GM19467 (cell line): ENCODE measurements at regions not wholly inside any gene's neighbourhood (a gene's known extent, or its start where the extent isn't known, plus 50 kb on each side); places are given as distances from the start of the nearest gene placed in this dataset.

Experiments used
- ATAC-seq: cut with Tn5 transposase; IDR thresholded peaks from one replicate; pipeline ENCODE4 v1.9.1; 2021; ENCODE audit warnings: mild to moderate bottlenecking, moderate library complexity; ENCODE audit not compliant: unreplicated experiment

DNA sequence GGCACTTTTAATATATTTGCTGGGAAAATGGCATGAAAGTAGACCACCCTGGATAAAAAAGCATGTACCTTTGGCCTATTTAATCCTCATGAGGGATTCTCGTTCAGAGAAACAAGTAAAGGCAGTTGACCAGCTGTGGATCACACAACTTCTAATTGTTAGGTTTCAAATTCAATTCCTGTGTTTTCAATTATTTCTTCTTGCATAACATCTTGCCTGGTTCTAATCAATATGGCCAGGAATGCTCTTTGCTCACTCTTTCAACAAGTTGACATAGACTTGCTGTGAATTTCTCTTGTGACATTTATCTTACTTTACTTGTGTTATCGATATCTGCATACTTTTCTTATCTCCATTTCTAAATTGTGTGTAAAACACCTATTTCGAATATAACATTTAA, 211.8 kb downstream of the SLC7A11 start:
- ATAC-seq, result no peak

DNA sequence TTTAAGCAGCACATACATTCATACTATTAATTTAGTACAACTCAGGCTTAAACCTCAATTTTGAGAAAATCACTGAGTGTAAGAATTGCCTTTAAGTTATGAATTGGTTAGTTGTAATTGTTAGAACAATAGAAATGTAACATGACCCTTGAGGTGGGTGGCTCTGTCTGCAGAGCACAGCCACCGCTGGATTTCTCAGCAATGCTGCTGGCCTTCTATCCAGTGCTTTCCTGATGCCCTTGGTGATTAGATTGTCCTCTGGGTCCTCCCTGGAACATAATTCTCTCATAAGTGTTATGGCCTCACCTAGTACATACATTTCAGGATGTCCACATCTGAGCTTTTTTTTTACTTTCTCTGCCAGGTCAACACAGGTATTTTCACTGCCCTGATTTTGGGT, 213.2 kb downstream of the SLC7A11 start:
- ATAC-seq, result no peak

DNA sequence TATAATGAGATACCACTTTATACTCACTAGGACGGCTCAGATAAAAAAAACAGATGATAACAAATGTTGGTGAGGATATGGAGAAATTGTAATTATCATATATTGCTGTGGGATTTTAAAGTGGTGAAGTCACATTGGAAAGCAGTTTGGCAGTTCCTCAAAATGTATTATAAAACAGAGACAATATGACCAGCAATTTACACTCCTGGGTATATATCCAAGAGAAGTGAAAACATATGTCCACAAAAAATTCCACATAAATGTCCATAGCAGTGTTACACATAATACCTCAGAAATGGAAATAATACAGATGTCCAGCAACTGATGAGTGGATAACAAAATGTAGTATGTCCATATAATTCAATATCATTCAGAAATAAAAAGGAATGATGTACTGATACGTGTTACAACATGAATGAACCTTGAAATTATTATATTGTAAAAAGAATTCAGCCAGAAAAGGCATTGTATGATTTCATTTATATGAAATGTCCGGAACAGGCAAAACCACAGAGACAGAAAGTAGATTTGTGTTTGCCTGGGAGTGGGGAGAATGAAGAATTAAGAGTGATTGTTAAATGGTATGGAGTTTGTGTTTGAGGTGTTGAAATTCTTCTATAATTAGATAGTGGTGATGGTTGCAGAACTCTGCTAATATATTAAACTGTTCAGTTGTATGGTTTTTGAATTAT, 220.9 kb downstream of the SLC7A11 start:
- ATAC-seq, result no peak

DNA sequence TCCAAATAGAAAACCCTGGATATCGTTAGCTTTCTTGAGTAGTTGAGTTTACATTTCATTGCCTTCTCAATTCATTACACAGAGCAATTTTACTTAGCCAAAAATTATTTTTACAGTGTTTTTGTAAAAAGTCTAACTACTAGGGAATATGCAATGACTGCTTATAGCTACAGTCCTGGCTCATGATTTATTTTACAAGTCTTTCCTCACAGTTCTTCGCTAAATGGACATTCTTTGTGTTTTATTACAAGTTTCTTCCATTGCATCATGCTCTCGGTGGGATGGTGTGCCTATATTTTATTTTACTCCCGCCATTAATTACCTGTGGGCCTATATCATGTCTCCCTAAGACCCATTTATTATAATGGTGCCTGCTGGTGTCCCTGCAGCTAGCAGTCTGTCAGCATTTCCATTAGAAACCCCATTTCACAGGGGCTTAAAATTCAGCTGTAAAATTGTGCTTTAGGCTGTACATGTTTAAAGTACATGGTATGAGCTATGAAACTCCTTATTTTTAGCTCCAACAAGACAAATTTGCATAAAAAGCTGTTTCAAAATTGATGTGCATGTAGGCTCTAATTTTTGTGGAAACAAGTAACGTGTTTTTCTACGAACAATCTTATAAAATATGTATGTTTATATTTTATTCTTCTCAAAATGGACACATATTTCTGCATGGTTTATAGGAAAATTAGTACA, 227.4 kb downstream of the SLC7A11 start:
- no peak for ATAC-seq

DNA sequence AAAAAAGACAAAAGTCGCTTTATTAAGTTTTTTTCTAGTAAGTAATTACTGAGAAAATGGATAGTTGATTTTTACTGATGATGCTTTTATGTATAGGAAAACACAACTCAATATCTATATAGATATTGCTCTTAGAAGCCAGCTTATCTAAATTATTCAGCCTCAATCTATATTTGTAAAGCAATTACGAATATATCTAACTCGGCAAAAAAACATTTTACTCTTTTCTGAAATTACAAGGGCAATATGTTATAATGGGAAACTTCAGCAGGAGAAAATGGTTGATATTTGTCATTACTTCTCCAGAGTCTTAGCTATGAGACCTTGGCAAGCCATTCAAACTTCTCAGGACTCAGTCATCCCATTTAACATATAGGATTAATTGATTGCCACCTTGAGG, 228.5 kb downstream of the SLC7A11 start:
- no peak for ATAC-seq

DNA sequence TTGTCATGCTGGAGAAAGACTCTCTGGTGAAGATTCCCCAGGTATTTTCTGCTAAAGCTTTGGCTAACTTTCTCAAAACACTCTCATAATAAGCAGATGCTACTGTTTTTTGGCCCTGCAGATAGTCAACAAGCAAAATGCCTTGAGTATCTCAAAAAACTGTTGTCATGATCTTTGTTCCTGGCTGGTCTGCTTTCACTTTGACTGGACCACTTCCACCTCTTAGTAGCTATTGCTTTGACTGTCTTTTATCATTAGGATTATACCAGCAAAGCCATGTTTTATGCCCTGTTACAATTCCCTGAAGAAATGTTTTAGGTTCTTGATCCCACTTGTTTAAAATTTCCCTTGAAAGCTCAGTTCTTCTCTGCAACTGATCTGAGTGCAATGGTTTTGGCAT, 231.5 kb downstream of the SLC7A11 start:
- ATAC-seq, result peak; percentile 60

DNA sequence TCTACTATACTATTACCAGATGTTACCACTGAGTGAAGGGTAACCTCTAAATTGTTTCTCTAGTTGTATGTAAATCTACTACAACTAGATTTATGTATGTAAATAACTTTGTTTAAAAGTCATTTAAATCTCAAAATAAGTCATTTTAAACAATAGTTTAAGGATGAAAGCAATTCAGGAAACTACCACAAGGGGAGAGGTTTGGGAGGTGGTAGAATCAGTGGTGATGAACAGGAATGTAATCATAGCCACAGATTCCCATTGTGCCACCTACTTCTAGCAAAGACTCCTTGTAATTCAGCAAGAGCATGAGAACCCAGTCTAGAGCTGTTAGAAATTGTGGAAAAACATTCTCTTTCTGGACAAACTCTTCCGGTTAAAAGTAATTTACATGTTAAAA, 234.6 kb downstream of the SLC7A11 start:
- ATAC-seq, result no peak

DNA sequence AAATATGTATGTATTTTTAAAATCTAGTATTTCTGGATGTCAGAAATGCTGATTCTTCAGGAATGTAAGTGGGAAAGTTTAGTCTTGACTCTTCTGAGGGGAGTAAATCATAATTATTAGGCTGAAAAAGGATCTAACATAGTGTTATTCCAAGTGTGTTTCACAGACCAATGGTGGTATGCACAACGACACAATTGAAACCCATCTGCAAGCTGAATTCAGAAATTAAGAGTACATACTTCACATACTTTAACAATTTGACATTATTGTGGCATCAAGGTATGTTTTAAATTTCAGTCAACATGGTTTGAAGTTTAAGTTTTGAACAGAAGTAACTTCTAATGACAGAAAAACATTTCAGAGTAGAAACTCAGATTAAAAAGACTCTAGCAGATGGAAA, 236.7 kb downstream of the SLC7A11 start:
- ATAC-seq, result no peak

DNA sequence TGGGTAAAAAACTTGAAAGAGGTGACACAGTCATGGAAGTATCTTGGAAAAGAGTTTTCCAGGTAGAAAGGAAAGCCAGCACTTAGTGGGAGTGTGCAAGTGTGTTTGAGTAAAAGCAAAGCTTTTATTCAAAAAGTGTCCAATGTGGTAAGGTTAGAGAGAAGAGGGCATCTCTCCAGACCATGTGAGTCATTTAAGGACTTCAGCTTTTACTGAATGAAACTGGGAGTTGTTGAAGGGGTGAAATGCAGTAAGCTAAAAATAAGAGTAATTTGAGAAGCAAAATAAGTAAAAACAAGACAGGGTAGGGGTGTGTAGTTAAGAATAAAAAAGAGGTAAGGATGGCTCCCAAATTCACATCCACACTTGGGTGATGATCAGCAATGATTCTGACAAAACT, 238.9 kb downstream of the SLC7A11 start:
- ATAC-seq, result peak; percentile 83

DNA sequence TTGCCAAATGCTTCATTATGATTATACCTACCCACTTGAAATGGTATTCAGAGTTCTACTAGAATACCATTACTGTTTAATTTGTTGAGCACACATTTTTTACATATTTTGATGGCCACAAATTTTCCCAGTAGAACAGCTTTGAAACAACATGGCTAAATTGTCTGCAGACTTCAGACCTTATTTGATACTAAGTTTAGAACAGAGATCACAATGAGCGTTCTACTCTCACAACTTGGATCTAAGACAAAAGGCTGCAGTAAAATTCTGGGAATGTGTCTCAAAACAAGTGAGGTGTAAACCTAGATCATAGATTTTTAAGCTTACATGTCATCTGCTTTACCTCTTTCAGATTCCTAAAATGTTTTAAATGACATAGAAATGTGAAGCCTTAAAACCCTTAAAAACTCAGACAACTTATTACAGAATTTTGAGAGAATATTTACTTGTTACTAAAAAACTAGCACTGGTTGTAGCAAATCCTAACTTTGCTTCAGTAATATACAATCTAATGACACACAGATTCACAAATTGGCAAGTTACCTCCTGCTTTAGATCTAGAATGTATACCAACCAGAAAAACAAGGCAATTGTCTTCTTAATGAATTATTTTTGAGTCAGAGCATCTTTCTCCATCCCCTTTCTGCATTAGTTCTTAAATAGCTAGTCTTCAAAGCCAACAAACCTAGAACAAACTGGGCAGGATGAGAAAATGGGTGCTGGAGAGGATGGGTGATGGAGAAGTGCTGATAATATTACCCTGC, 243.3 kb downstream of the SLC7A11 start:
- no peak for ATAC-seq

DNA sequence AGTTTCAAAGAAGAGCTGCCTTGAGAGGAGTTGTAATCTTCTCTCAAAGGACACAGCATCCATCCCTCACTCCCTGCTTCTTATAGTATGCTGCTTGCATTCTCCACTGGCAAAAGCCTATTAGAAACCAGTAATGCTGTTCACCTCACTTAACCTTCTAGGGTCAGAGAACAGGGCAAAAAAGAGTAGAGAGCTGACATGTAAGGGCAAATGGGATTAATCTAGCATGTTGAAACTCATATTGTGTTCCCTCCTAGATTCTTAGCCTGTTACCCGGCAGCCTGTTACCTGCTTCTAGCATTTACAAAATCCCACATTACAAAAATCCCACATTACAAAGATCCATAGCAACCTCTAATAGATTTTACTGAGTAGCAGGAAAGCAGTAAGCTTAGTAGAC, 244.7 kb downstream of the SLC7A11 start:
- no peak for ATAC-seq

DNA sequence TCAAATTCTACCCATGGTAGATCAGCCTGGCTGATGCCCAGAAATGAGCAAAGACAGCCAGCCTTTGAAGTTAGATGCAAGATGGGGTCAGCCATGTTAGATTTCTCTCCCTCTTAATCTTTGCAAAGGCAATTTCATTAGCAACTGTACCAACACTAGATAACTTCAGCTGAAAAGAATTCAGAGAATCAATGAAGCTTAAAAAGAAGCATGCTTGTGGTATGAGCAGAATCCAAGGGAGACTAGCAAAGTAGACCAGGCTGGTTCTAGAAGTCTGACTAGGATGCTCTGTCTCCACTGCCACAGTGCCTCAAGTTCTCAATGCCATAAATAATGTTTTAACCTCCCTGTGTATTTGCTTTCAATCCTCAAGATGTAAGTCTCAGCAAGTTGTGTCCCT, 247.3 kb downstream of the SLC7A11 start:
- no peak for ATAC-seq

DNA sequence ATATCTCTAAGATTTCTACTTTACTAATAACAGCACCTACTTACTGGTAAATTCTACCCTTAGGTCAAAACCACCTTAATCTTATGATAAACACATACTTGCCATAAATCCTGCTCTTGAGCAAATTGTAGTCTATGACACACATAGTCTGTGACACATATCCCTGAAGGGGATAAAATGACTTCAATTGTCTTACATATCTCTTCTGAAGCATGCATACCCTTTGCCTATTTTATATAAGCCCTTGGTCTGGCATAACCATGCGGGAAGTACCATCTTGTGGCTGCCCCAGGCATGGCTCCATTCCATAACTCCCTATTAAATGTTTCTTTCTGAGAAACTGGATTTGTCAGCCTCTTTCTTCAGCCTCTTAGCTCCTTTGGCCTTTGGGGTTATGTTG, 248.9 kb downstream of the SLC7A11 start:
- ATAC-seq, result no peak

DNA sequence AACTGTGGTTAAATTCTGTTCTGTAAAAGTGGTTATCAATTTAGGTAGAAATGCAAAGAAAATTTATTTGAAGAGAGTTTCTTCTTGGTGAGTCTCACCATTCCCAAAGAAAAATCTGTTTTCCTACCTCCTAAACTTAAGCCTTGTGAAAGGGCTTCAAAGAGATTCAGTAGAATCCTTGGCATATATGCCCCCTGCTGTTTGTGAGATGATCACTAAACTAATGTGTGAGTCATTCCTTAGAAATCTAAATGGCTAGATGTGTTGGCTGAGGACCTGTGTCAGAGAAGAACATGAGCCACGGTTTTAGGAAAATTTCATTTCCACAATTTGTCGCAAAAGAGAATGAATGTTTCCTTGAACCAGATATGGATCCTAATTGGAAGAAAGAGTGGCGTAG, 260.9 kb downstream of the SLC7A11 start:
- no peak for ATAC-seq

DNA sequence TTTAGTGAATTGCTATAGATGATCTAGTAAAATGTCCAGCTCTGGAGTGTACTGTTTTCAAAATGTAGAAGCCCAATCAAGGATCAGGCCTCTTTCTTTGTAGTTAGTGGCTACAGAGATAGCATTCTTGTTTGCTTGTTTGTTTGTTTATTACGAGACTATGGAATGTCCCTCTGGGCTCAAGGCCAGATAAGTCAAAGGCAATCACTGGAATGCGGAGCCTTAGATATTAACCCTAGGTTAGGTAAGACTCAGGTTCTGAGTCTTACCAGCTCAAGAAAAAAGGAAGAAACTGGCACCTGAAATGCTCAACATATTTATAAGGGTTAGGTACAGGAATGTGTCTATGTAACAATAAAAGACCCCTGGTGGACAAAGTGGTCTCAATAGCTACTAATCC, 261.5 kb downstream of the SLC7A11 start:
- no peak for ATAC-seq

DNA sequence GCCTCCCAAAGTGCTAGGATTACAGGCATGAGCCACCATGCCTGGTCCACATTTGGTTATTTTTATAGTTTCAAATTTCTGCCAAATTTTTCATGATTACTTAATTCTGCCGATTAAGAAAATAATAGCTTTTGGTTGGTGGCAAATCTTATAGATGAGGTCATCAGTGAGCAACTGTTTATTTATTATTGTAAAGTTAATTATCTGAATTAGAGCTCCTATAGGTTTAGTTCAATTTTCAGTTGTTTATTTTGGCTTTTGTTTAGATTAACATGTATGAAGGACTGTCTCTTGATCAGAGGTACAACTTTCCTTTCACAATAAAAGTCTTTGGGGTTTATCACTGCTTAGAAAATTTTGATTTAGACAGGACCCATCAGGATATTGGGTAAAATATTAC, 262.2 kb downstream of the SLC7A11 start:
- no peak for ATAC-seq

DNA sequence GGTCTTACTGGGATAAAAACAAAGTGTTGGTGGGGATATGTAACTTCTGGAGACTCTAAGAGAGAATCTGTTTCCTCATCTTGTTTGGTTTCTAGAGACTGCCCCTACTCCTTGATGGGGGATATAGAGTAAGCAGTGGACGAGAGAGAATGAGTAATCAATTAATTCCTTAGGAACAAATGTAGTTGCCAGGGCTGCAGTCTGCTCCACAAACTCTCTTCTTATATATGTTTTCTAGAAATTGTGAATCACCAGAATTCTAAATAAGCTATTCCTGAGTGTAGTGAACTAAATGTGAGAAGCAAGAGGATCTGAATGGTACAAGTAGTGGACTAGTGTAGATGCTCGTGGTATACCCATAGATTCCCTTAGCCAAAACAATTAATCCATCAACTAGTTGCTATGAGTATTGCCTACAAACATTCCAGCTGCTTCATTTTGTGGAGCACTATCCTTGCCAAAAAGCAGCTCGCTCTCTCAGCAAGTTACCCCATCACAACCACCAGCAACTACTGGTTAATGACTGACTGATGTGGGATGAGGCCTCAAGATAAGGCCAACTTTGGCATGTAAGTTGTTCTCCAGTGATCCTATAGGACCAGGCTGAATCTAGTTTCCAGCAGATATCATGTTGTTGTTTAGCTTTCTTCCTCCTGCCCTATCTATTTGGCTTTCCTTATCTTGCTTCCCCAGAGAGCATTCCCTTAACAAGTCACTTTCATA, 273.0 kb downstream of the SLC7A11 start:
- ATAC-seq, result no peak

DNA sequence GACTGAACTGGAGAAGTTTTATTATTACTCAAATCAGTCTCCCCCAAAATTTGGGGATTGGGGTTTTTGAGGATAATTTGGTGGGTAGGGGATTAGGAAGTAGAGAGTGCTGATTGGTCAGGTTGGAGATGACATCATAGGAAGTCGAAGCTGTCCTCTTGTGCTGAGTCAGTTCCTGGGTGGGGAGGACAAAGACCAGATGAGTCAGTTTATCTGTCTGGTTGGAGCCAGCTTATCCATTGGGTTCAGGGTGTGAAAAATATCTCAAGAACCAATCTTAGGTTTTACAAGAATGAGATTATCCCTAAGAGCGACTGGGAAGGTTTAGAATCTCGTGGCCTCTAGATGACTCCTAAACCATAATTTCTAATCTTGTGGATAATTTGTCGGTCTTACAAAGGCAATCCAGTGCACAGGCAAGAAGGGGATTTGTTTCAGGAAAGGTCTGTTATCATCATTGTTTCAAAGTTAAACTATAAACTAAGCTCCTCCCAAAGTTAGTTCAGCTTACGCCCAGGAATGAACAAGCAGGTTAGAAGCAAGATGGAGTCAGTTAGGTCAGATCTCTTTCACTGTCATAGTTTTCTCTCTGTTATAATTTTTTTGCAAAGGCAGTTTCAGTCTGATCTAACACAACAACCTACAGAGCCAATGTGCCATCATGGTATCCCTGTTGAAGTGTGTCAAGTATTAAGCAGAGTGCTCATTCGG, 274.5 kb downstream of the SLC7A11 start:
- ATAC-seq, result no peak

DNA sequence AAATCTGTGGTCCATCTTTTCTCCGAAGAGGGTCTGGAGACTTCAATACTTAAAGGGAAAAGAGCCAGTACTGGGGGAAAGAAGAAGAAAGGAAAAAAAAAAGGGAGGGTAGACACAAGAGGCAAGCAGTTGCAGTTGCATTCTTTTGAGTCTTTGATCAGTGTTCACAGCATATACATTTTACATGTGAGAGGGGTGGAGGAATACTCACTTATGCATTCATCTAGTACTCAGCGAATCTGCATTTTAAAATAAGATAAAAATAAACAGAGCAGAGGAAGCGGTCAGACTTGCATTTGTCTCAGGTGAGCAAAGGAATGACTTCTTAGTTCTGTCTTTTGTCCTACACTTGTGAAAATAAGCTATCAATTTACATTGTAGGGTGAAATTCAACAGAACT, 275.6 kb downstream of the SLC7A11 start:
- no peak for ATAC-seq

DNA sequence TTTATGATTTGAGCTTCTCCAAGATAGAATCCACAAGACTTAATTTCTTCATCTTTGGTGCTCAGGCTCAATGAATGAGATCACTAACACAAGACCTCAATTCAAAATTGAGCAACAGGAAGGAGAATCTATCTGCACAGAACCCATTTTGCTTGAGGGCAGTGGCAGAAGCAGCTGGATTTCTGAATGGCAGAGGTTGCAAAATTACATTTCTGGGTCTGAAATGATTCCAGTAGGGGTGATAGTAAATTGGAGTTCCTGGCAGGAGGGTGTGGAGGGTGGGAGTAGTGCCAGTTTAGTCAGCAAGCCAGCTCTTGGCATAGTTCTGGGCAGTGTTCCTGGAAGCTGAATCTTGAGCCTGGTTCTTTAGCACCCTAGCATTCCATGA, 281.1 kb downstream of the SLC7A11 start:
- no peak for ATAC-seq
